A549 (cell line): ENCODE measurements at regions not wholly inside any gene's neighbourhood (a gene's known extent, or its start where the extent isn't known, plus 50 kb on each side); places are given as distances from the start of the nearest gene placed in this dataset.
"Not testable (repeated sequence)": the region's sequence is repeated elsewhere in the genome, so short reads cannot be mapped to it uniquely, and the experiment has no call there.

Experiments
- ATAC-seq, 2 experiments: fragments of 200-7000 bp in 1 of 2; fragments of >200 bp in 1 of 2; cut with Nextera tagmentation in 1 of 2; cut with Tn5 transposase in 1 of 2; 3 replicates each; pipeline versions ENCODE4 v1.8.0 to v1.9.1; 2018 to 2020; ENCODE audit warnings: mild to moderate bottlenecking in 1 of 2, moderate library complexity in 1 of 2
- CTCF ChIA-PET: fragments of 300-600 bp; sonication (Branson Sonifier 250); formaldehyde crosslinking; extraction: SDS; loops from one replicate; lab custom pipeline; 2021; ENCODE audit warnings: antibody characterized with exemption, inconsistent platforms; lab: Yijun Ruan, JAX
- POLR2A ChIA-PET: fragments of 350-600 bp; formaldehyde crosslinking; extraction: SDS; loops from one replicate; lab custom pipeline; 2021; ENCODE audit warnings: antibody characterized with exemption, inconsistent platforms; lab: Yijun Ruan, JAX
- DNase-seq, 2 experiments: peaks; one replicate each; pipeline versions ENCODE4 v3.0.0 to v3.0.0-alpha.2; 2011 to 2016; ENCODE audit warnings: low read depth in 1 of 2, low spot score in 1 of 2
- FAIRE-seq: peaks from 2 replicates; lab custom pipeline; 2011; peaks lifted over from hg19 to GRCh38; lab: Jason Lieb, UNC
- H3K27ac ChIP-seq, 2 experiments: fragments of >200 bp; sonication (Bioruptor Twin); formaldehyde crosslinking; 3 replicates each; pipeline ENCODE4 v1.5.1; 2016 to 2017
- H3K4me1 ChIP-seq: fragments of >200 bp; sonication (Bioruptor Twin); formaldehyde crosslinking; 3 replicates; pipeline ENCODE4 v1.6.1; 2016
- H3K4me2 ChIP-seq: fragments of >200 bp; sonication (Bioruptor Twin); formaldehyde crosslinking; 3 replicates; pipeline ENCODE4 v1.6.1; 2016
- H3K4me3 ChIP-seq: fragments of >200 bp; sonication (Bioruptor Twin); formaldehyde crosslinking; 3 replicates; pipeline ENCODE4 v1.5.1; 2016
- H3K9me3 ChIP-seq: fragments of >200 bp; sonication (Bioruptor Twin); formaldehyde crosslinking; 3 replicates; pipeline ENCODE4 v1.6.1; 2016
- ATOH8 ChIP-seq: fragments of 250-450 bp; sonication (Bioruptor Pico); IDR thresholded peaks from 2 replicates; pipeline ENCODE4 v1.5.0; 2020; ENCODE audit warnings: low read depth, mild to moderate bottlenecking, moderate library complexity
- BHLHE40 ChIP-seq: IDR thresholded peaks from 2 replicates; pipeline ENCODE4 v1.6.1; 2012; ENCODE audit warnings: low read depth, low read length, inconsistent platforms
- CBX2 ChIP-seq: fragments of 200-600 bp; sonication (generic); IDR thresholded peaks from 2 replicates; pipeline ENCODE4 v1.6.1; 2016; ENCODE audit warnings: low read depth, mild to moderate bottlenecking, borderline replicate concordance
- CTCF ChIP-seq: fragments of >200 bp; sonication (Bioruptor Twin); formaldehyde crosslinking; IDR thresholded peaks from 3 replicates; pipeline ENCODE4 v1.5.1; 2016
- EHF ChIP-seq: fragments of 250-450 bp; sonication (Bioruptor Pico); IDR thresholded peaks from 2 replicates; pipeline ENCODE4 v1.5.0; 2020; ENCODE audit warnings: mild to moderate bottlenecking
- EP300 ChIP-seq, 2 experiments: fragments of >200 bp; sonication (Bioruptor Twin); formaldehyde crosslinking; IDR thresholded peaks; 2 replicates in 1 of 2; 3 replicates in 1 of 2; pipeline ENCODE4 v1.6.1; 2016 to 2017
- FOXS1 ChIP-seq: fragments of 250-450 bp; sonication (Bioruptor Pico); IDR thresholded peaks from 2 replicates; pipeline ENCODE4 v1.5.0; 2020; ENCODE audit warnings: mild to moderate bottlenecking, moderate library complexity
- HEYL ChIP-seq: fragments of 250-450 bp; sonication (Bioruptor Pico); IDR thresholded peaks from 2 replicates; pipeline ENCODE4 v1.8.0; 2021; ENCODE audit warnings: mild to moderate bottlenecking, moderate library complexity
- MAFK ChIP-seq: fragments of 450-650 bp; IDR thresholded peaks from 2 replicates; pipeline ENCODE4 v1.6.1; 2014; ENCODE audit not compliant: partially characterized antibody
- NFE2L2 ChIP-seq: fragments of 150-350 bp; conservative IDR thresholded peaks from 2 replicates; pipeline ENCODE4 v1.6.1; 2014; ENCODE audit warnings: low read length
- RAD21 ChIP-seq, 2 experiments: fragments of >200 bp in 1 of 2; sonication (Bioruptor Twin) in 1 of 2; formaldehyde crosslinking in 1 of 2; IDR thresholded peaks in 1 of 2; conservative IDR thresholded peaks in 1 of 2; 2 replicates in 1 of 2; 3 replicates in 1 of 2; pipeline ENCODE4 v1.6.1; 2012 to 2018; ENCODE audit warnings: inconsistent platforms in 1 of 2
- REST ChIP-seq: fragments of 200-600 bp; sonication (generic); IDR thresholded peaks from 2 replicates; pipeline ENCODE4 v1.6.1; 2016; ENCODE audit warnings: antibody characterized with exemption, mild to moderate bottlenecking, moderate library complexity
- SMC3 ChIP-seq: fragments of >200 bp; sonication (Bioruptor Twin); formaldehyde crosslinking; IDR thresholded peaks from 3 replicates; pipeline ENCODE4 v1.6.1; 2018; ENCODE audit warnings: inconsistent platforms
- ZFP36 ChIP-seq: fragments of 450-650 bp; IDR thresholded peaks from 2 replicates; pipeline ENCODE4 v1.6.1; 2014; ENCODE audit warnings: borderline replicate concordance; ENCODE audit not compliant: partially characterized antibody
- ZSCAN20 ChIP-seq: fragments of 250-450 bp; sonication (Bioruptor Pico); IDR thresholded peaks from 2 replicates; pipeline ENCODE4 v1.8.0; 2022; ENCODE audit warnings: mild to moderate bottlenecking, moderate library complexity
- WGBS: methylation state at CpG from one replicate; pipeline ENCODE4 v1.1.6; 2017; ENCODE audit errors: missing lambda C conversion rate; 5-methylcytosine and 5-hydroxymethylcytosine counted together
- TF ChIP-seq, protein P1 (sequence below): fragments of 250-450 bp; sonication (Bioruptor Pico); IDR thresholded peaks from 2 replicates; pipeline ENCODE4 v1.5.0; 2021; ENCODE audit warnings: mild to moderate bottlenecking, moderate library complexity, borderline replicate concordance

DNA sequence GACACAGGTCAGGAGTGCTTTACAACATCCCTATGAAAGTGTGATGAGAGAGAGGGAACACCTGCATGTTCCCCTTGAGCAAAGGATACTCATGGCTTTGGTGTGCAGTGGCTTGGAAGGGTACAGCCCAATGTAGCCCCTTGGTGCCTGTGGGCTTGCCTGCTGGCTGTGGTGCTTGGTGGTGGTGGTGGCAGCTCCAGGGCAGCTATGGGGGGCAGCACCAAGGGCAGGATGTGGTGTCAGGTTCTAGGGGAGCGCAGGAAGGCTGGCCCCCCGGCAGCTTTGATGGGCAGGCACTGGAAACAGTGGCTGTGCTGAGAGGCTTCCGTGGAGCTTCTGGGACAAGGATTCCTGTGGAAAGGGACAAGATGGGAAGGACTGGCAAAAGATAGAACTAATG is 464.0 kb upstream of the ZMIZ1 start (continued):
- no peak for TF ChIP-seq REST
- no peak for TF ChIP-seq EHF (CRISPR knock-in tag)
- TF ChIP-seq, protein P1, sequence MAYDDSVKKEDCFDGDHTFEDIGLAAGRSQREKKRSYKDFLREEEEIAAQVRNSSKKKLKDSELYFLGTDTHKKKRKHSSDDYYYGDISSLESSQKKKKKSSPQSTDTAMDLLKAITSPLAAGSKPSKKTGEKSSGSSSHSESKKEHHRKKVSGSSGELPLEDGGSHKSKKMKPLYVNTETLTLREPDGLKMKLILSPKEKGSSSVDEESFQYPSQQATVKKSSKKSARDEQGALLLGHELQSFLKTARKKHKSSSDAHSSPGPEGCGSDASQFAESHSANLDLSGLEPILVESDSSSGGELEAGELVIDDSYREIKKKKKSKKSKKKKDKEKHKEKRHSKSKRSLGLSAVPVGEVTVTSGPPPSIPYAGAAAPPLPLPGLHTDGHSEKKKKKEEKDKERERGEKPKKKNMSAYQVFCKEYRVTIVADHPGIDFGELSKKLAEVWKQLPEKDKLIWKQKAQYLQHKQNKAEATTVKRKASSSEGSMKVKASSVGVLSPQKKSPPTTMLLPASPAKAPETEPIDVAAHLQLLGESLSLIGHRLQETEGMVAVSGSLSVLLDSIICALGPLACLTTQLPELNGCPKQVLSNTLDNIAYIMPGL (CRISPR knock-in tag): no peak

GRCh38 chr10:78605800-78606350 is 462.9 kb upstream of the ZMIZ1 start:
- POLR2A ChIA-PET: interaction anchor here (0.6 kb wide), 1 partner anchor 578 kb away, joined by 4 read pairs; no protein-coding TSS in a partner anchor
- DNase-seq (peak; percentile 21 to 67), FAIRE-seq (no peak)
- Histone ChIP-seq H3K9me3 (peaks cover 11% of the 10 kb centered on the region), H3K27ac (no peak overlapping the region), H3K4me2 (no peak overlapping the region), H3K4me3 (no peak overlapping the region), H3K4me1 (no peaks in the 10 kb centered on the region)
- 6% methylated on average over 3 of the region's 4 CpGs for WGBS
- TF ChIP-seq SMC3 (peak; percentile 50; the same call in 1 of the 3 replicates), CTCF (peak; percentile 34; the same call in 2 of the 3 replicates), MAFK (no peak), ZFP36 (no peak), RAD21 (conservative IDR thresholded peaks at IDR 0.05 in 1 of 2, IDR thresholded peaks at IDR 0.05 in 1 of 2) (peak in 1 of 2 experiments; percentile 52; a peak in 2 of 5 replicates), CBX2 (no peak), ATOH8 (CRISPR knock-in tag) (no peak), EP300 (IDR thresholded peaks at IDR 0.05) (no peak), BHLHE40 (no peak), ZSCAN20 (no peak), NFE2L2 (no peak), FOXS1 (CRISPR knock-in tag) (no peak), HEYL (CRISPR knock-in tag) (no peak)
- TF ChIP-seq, all 56 proteins: peak for 3
- peak; percentile 87 to 92 for ATAC-seq
- CTCF ChIA-PET: interaction anchor here (0.6 to 2.2 kb wide), 14 partner anchors 8 to 521 kb away, joined by 3 to 14 read pairs (median 4); no protein-coding TSS in a partner anchor

GRCh38 chr10:78606766-78607165 is 462.0 kb upstream of the ZMIZ1 start:
- H3K4me2 ChIP-seq, H3K27ac ChIP-seq, DNase-seq, FAIRE-seq, H3K4me1 ChIP-seq, POLR2A ChIA-PET, ATAC-seq, H3K4me3 ChIP-seq, CTCF ChIA-PET: not testable (repeated sequence)
- H3K9me3 ChIP-seq: peaks cover 11% of the 10 kb centered on the region
- WGBS: 63% methylated on average over 2 of the region's 2 CpGs
